GM19397 (cell line): ENCODE measurements at regions not wholly inside any gene's neighbourhood (a gene's known extent, or its start where the extent isn't known, plus 50 kb on each side); places are given as distances from the start of the nearest gene placed in this dataset.
"Not testable (repeated sequence)": the region's sequence is repeated elsewhere in the genome, so short reads cannot be mapped to it uniquely, and the experiment has no call there.

ENCODE experiments used
- ATAC-seq: cut with Tn5 transposase; IDR thresholded peaks from one replicate; pipeline ENCODE4 v1.9.1; 2021; ENCODE audit warnings: mild to moderate bottlenecking, moderate library complexity; ENCODE audit not compliant: unreplicated experiment

- ATAC-seq, result no peak
Observed at GRCh38 chr10:53357587-53357986, 585.0 kb upstream of the MBL2 start.

DNA sequence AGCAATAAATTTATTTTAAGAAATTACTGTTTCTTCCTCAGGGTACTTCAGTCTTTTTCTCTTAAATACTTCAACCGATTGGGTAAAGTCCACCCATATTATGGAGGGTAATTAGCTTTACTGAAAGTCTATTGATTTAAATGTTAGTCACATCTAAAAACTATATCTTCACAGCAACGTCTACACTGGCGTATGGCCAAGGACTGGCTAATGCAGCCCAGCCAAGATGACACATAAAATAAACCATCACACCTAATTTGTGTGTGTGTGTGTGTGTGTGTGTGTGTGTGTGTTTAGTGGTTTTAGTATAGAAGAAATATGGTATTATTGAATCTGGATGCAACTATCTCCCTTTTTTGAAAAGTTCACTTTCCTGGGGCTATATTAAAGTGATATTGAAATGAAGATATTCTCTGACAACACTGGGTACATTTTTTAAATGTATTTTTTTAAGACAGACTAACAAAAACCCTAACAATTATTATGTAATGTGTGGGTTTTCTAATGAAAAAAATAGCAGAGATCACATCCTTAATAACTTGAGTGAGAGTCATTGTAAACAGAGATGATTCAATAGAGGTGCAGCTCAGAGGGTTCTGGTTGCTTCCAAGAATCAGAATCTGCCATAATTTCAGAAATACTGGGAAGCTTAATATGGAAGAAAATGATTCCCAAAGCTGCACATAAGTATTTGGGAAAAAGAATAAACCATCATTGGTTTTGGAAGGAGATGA, 584.2 kb upstream of the MBL2 start:
- ATAC-seq, result no peak

DNA sequence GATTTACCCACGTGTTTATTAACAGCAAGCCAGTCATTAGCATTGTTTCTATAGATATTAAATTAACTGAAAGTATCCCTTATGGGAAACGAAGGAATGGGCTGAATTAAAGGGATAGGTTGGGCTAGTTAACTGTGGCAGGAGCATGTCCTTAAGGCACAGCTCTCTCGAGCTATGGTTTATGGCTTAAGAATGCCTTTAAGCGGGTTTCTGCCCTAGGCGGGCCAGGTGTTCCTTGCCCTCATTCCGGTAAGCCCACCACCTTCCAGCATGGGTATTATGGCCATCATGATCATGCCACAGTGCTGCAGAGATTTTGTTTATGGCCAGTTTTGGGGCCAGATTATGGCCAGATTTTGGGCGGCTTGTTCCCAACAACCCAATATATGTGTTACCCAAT, 569.9 kb upstream of the MBL2 start:
- not testable (repeated sequence) for ATAC-seq

DNA sequence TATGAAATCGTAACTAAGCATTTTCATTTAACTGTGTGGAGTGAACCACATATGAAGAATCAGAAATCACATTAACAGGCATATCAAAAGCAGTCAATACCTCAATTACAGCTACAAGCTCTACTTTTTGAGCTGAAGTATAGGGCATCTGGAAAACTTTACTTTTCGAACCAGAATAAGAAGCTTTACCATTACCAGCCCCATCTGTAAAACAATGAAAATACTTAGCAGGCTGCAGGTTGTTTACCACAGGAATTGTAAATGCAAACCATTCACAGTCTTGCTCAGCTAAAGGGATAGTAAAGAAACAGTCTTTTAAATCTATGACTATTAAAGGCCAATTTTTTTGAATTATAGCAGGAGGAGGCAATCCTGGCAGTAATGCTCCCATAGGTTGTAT, 565.6 kb upstream of the MBL2 start:
- ATAC-seq, result not testable (repeated sequence)

- not testable (repeated sequence) for ATAC-seq
Observed at GRCh38 chr10:53335803-53336422, 563.3 kb upstream of the MBL2 start.

DNA sequence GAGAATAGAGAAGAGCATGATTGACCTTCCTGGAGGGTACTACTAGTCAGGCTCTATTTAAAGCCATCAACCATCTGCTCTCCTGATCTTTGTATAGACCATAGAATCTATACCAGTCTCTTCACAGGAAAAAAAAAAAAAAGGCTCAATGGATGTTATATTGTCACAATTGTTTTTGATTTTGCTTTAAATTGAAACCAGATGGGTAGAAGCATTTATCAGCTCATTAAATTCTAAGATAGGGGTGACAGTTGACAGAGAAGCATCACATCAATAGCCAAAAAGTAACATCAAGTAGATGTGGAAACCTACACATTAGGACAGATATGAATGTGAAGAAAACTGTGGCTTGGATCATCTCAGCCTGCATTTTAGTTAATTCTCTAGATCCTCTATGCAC, 558.9 kb upstream of the MBL2 start:
- no peak for ATAC-seq

GRCh38 chr10:53326401-53327305, 554.1 kb upstream of the MBL2 start:
- ATAC-seq, result not testable (repeated sequence)

- no peak for ATAC-seq
Observed at GRCh38 chr10:53325066-53325465, 552.5 kb upstream of the MBL2 start.

GRCh38 chr10:53315709-53316108, 543.1 kb upstream of the MBL2 start:
- no peak for ATAC-seq

DNA sequence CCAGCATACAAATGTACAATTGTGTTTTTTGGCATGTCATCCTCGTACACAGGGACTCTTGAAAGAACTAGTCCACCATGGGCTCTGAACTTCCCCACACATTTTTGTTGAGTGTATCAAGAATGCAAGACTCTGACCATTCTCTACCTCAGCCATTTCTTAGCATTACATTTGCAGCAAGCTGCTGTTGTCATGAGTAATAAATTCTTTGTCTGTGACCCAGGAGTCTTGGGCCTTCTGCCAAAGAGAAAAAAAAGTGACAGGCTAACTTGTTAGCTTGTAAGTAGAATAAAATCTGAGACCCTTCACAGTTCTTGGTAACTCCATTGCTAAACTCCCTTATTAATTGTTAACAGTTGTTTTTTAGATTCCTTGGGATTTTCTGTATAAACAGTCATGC, 542.3 kb upstream of the MBL2 start:
- no peak for ATAC-seq

DNA sequence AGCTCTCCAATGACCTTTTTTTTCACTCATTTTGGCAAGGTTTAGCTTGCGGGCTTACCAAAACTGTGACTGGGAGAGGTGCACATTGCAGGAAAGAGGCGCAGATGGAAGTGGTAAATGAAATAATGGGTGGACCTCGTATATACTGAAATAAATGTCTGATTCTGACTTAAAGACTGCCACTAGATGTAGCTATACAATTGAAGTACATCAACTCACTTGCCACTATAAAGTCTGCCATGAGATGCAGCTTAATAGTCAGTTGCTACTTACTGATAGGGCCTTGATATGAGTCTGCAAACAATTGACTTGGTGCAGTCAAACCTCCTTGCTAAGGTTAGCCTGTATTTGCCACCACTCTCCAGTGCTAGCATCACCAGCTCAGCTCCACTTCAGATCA, 525.9 kb upstream of the MBL2 start:
- no peak for ATAC-seq

- no peak for ATAC-seq
Observed at GRCh38 chr10:53284615-53285182, 512.1 kb upstream of the MBL2 start.

GRCh38 chr10:53276797-53277196, 504.2 kb upstream of the MBL2 start:
- ATAC-seq, result no peak

DNA sequence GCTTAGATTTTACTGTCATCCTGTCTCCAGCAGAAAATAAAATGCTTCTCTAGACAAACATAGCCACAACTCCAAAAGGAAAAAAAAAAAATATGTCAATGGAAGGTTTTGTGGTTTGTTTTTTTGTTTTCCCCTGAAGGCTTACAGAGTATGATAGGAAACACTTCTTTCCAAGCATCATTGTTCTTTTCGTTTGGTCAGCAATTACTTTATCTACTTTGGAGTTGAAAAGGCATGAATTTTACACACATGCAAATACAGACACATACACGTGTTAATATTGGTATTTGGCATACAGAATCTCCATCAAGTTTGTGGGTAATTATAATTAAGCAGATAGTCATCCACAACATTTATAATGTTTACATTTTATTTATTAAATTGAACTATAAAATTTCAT, 496.9 kb upstream of the MBL2 start:
- no peak for ATAC-seq

GRCh38 chr10:53260213-53260612, 487.6 kb upstream of the MBL2 start:
- ATAC-seq, result no peak

DNA sequence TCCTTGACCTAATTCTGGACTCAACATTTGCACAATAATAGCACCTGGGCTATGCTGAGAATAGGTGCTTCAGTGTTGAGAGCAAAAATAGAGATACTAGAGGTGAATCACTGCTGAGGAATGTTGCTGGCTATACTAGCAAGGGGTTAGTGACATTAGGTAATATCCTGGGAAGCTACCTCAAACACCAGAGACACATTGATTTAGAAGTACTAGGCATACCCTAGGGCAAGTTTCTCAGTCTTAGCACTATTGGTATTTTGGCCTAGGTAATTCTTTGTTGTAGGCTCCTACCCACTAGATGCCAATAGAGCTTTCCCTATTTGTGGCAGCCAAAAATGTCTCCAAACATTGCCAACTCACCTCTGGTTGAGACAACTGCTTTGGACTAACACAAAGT, 484.0 kb upstream of the MBL2 start:
- no peak for ATAC-seq

DNA sequence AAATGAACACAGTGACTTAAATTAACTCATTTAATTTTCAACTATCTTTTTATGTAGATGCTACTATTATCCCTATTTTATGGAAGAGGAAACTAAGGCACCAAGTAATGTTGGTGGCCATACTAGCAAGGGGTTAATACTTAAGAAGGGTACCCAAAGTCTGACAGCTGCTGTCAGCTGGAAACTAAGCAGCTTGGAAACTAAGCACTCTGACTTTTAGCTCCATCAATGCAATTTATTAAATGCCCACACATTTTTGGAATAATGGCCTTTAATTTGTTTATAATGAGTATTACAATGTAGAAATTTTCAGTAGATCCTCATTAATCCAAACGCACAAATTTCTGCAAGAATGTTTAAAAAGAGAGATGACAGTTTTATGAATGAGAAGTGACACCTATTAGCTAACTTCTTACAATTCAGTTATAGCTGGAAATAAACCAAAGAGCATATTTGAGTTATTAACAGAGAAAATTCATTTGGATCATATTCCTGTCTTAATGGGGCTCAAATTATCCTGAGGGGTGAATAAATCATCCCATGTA, 483.1 kb upstream of the MBL2 start:
- no peak for ATAC-seq

DNA sequence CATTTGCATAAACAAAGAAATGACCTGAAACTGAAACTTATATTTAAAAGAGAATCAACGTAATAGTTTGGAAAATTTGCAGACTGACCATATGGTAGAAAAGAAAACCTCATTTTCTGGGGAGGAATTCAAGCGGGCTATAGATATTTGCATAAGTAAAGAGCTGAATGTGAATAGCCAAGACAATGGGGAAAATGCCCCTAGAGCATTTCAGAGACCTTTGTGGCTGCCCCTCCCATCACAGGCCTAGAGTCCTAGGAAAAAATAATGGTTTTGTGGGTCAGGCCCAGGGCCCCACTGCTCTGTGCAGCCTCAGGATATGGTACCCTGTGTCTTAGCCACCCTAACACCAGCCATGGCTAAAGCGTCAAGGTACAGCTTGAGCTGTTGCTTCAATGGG, 480.6 kb upstream of the MBL2 start:
- no peak for ATAC-seq

- no peak for ATAC-seq
Observed at GRCh38 chr10:53239873-53240272, 467.3 kb upstream of the MBL2 start.

DNA sequence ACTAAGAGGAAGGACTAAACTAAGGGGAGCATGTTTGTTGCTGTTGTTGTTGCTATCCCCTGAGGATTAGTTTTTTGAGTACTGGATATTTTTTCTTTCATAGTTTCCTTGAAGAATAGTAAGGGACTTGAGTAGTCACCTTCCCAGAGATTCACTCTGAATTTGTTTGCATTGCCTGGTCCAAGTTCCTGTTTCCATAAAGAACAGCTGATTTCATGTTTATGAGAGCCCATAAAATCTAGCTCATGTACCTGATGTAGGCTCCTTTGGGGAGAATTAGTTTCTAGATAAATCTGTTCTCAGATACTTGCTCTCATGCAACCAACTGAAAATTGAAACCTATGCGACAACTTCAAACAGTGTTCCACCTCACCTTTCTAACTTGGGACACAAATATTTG, 464.4 kb upstream of the MBL2 start:
- no peak for ATAC-seq

DNA sequence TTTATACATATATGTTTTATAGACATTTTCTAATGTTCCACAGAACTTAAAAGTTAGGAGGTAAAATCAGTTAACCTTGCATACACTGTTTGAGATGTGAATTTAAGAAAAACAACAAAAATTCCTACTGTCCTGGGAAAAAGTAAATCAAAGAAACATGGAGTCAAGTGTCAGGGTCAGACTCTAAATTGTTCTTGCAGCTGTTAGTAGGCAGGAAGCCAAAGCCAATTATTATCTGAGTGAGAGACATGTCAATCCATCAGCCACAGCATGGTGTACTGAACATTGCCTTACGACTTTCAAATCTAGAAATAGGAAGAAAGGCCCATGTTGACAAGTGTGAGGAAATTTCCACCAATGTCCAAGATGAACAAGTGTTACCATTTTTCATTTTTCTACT, 461.2 kb upstream of the MBL2 start:
- ATAC-seq, result no peak
